HEK293T (cell line): ENCODE measurements at regions not wholly inside any gene's neighbourhood (a gene's known extent, or its start where the extent isn't known, plus 50 kb on each side); places are given as distances from the start of the nearest gene placed in this dataset.

Source experiments
- ARNT ChIP-seq: fragments of 450-650 bp; IDR thresholded peaks from 2 replicates; pipeline ENCODE4 v1.6.1; 2017; ENCODE audit warnings: mild to moderate bottlenecking
- BHLHE40 ChIP-seq: fragments of 450-650 bp; IDR thresholded peaks from 2 replicates; pipeline ENCODE4 v1.6.1; 2016; ENCODE audit warnings: mild to moderate bottlenecking, moderate library complexity, borderline replicate concordance
- FOXK2 ChIP-seq: fragments of 450-650 bp; IDR thresholded peaks from 2 replicates; pipeline ENCODE4 v1.6.1; 2016; ENCODE audit warnings: mild to moderate bottlenecking
- LEF1 ChIP-seq: fragments of 450-650 bp; IDR thresholded peaks from 2 replicates; pipeline ENCODE4 v1.6.1; 2017; ENCODE audit warnings: mild to moderate bottlenecking, borderline replicate concordance
- NFRKB ChIP-seq: fragments of 450-650 bp; IDR thresholded peaks from 2 replicates; pipeline ENCODE4 v1.6.1; 2016; ENCODE audit warnings: mild to moderate bottlenecking, moderate library complexity
- ZNF384 ChIP-seq: fragments of 450-650 bp; IDR thresholded peaks from 2 replicates; pipeline ENCODE4 v1.6.1; 2016

GRCh38 chr5:152824316-152824715 lies 419.2 kb upstream of the NMUR2 start:
- TF ChIP-seq ZNF384 (no peak), ARNT (no peak), BHLHE40 (no peak), FOXK2 (no peak), NFRKB (no peak), LEF1 (no peak)
